Epithelial cell of esophagus (primary cell): ENCODE measurements at regions not wholly inside any gene's neighbourhood (a gene's known extent, or its start where the extent isn't known, plus 50 kb on each side); places are given as distances from the start of the nearest gene placed in this dataset.

Experiments
- DNase-seq: peaks from one replicate; pipeline ENCODE4 v3.0.0; 2010; ENCODE audit warnings: low read depth
- H3K4me3 ChIP-seq: 2 replicates; pipeline ENCODE4 v1.5.1; 2011; ENCODE audit warnings: mild to moderate bottlenecking, low read length, control low read depth
- TF ChIP-seq, protein P1 (sequence below): IDR thresholded peaks from 2 replicates; pipeline ENCODE4 v1.5.1; 2011; ENCODE audit warnings: low read depth, mild to moderate bottlenecking, low read length, control low read depth, inconsistent platforms; ENCODE audit not compliant: insufficient read depth; ENCODE audit errors: missing control alignments

DNA sequence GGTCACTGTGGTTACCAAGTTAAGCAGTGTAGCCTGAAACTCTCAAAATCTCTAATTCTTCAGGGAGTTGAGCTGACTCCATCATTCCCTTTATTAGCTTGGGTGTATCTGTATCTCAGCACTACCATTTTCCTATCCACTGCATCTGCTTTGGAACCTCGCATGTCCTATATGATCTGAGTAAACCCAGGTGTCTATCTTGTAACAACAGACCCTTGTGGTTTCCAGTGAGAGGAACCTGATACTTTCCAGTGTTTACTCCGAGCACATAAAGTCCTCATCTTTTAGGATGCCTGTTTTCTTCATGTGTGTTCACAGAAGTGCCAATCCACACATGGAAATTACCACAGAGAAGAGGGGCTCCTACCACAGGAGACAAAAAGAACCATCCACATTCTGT, 650.4 kb downstream of the LMO4 start:
- TF ChIP-seq, protein P1, sequence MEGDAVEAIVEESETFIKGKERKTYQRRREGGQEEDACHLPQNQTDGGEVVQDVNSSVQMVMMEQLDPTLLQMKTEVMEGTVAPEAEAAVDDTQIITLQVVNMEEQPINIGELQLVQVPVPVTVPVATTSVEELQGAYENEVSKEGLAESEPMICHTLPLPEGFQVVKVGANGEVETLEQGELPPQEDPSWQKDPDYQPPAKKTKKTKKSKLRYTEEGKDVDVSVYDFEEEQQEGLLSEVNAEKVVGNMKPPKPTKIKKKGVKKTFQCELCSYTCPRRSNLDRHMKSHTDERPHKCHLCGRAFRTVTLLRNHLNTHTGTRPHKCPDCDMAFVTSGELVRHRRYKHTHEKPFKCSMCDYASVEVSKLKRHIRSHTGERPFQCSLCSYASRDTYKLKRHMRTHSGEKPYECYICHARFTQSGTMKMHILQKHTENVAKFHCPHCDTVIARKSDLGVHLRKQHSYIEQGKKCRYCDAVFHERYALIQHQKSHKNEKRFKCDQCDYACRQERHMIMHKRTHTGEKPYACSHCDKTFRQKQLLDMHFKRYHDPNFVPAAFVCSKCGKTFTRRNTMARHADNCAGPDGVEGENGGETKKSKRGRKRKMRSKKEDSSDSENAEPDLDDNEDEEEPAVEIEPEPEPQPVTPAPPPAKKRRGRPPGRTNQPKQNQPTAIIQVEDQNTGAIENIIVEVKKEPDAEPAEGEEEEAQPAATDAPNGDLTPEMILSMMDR, result no peak
- H3K4me3 ChIP-seq, result no peak overlapping the region
- DNase-seq, result no peak

DNA sequence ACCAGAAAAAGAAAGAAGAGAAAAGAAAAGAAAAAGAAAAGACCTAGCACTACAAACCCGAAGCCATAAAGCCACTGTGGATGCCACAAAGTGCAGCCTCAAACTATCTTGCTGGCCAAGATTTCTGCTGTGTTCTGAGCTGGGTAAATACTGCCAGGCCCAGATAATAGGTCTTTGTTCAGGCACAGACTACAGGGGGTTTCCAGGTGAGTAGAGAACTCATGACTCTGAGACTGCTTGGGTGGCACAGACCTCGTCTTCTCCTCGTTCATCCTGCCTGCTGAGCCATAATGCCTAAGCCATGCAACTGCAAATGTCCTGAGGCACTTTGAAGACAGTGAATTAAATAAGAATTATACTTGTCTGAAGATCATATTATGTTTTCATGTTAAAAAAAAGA, 651.8 kb downstream of the LMO4 start:
- TF ChIP-seq, protein P1, result no peak
- DNase-seq, result peak; percentile 59
- no peak overlapping the region for H3K4me3 ChIP-seq

DNA sequence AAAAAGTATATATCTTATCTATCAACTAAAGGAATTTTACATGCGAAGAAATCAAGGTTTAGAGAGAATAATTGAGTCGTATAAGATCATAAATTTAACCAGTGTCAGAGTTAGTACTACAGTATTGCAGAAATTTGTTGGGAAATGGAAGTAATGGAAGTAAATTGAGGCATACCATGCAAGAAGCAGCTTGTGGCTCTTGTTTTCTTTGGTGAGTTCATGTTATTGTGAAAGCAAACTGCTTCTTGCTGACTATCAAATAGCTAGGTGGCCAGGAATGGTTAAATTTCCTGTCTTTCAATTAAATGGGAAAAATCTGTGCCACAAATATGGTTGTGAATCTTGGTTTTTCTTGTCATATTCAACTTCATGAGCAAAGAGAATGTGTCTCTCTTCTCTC, 652.7 kb downstream of the LMO4 start:
- DNase-seq, result peak; percentile 54
- no peak overlapping the region for H3K4me3 ChIP-seq
- TF ChIP-seq, protein P1, result no peak

DNA sequence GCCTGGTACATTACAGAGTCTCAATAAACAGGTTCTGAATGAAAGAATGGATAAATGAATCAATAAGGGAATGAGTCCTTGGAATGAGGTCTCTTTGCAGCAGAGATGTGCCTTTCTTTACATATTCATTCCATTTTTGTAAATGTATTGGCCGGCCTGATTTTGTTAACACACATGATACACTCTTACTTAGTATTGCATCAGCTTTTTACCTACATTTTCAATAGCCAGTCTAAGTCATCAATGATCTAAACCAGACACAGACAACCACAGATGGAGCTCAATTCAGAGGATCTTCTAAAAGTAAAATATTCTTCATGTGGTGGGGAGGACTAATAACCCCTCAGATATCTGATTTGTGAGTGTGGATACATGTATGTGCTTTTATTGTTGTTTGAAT, 653.1 kb downstream of the LMO4 start:
- H3K4me3 ChIP-seq, result no peak overlapping the region
- TF ChIP-seq, protein P1, result no peak
- DNase-seq, result no peak

DNA sequence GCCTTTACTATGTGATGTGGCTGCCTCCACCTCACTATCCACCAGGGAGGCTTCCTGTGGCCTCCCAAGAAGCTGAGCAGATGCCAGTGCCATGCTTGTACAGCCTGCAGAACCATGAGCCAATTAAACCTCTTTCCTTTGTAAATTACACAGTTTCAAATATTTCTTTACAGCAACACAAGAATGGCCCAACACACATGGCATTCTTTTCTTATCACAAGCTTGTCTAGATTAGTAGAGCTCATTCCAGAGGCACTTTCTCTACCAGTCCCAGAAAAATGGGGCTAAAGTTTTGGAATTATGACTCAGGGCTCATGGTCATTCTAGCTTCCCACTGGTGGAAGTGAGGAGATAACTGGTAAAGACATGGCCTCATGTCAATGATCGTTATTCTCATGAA, 655.2 kb downstream of the LMO4 start:
- no peak overlapping the region for H3K4me3 ChIP-seq
- DNase-seq, result no peak
- TF ChIP-seq, protein P1, result no peak

DNA sequence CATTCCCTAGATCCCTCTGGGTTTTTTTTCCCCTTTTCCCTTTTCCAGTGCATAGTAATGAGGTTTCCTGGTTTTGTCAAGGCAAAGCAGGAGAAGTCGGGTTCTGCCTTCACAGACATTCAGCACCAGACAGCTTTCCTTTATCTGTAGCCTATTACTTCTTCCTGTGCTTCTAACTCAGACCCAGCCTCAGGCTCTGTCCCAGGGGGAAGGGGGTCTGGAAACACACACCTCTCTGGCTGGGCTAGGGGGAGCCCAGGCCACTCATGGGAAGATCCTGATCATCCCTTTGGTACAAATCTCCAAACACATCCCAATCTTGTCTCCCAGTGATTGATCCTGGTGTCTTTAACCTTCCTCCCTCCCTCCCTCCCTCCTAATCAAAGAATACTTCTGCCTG, 656.4 kb downstream of the LMO4 start:
- TF ChIP-seq, protein P1, result no peak
- DNase-seq, result no peak
- H3K4me3 ChIP-seq, result no peak overlapping the region

DNA sequence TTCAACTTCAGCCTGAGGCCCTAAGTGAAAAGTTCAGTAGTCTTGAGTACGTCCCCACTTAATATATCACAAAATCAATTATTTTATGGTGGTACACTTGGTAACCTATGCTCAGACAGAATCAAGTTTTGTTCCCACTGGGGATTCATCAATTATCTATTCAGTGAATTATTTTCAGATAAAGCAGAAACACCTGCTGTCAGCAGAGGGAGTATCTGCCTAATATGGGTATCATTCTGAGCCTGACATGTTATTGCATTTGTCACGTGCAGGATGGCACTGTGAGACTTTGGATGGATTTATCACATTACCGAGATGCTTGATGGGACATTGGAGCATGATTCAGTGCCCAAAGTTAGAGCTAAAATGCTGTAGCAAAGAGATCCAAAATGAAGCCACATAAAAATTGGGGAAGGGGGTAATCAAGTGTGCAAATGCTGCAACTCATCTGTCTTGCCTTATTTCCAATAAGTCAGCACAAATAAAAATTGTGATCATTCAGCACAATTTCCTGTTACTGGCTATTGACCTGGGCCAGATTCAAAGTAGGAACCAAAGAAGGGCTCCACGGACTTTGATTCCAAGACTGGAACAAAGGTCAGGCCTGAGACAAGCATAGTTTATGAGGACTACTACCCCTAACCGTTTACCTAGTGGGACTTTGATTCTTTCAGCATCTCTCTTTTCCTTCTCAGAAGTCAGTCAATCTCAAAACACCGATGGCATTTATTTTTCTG, 657.6 kb downstream of the LMO4 start:
- no peak for DNase-seq
- no peak overlapping the region for H3K4me3 ChIP-seq
- TF ChIP-seq, protein P1, result peak; percentile 34
